H1 (cell line): ENCODE measurements at regions not wholly inside any gene's neighbourhood (a gene's known extent, or its start where the extent isn't known, plus 50 kb on each side); places are given as distances from the start of the nearest gene placed in this dataset.

Experiments
- BRCA1 ChIP-seq: IDR thresholded peaks from 2 replicates; pipeline ENCODE4 v1.6.1; 2012; ENCODE audit warnings: low read depth, low read length, improper control_type of control experiment
- RXRA ChIP-seq: IDR thresholded peaks from 2 replicates; pipeline ENCODE4 v1.6.1; 2011; ENCODE audit warnings: low read depth, mild to moderate bottlenecking, low read length, moderate library complexity; ENCODE audit not compliant: insufficient read depth
- USF2 ChIP-seq: IDR thresholded peaks from 2 replicates; pipeline ENCODE4 v1.6.1; 2011; ENCODE audit warnings: low read length, improper control_type of control experiment

DNA sequence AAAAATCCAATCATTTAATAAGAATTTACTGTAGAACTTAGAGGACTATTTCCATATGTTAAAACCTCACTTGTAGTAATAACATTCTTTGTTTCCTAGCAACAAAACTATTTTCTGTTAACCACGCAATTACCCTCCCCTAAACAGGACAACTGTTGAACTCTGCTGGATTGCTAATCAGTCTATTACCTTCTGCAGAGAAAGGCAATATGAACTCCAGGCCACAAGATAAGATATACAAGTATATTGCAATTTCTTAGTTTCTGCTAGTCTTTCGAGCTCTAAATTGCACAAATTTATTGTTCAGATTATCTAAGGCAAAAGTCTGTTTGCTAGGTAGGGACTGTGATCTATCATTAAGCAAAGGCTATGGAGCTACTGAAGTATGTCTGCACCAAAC, 920.1 kb upstream of the LRRN3 start (continued):
- TF ChIP-seq RXRA (no peak), USF2 (no peak), BRCA1 (no peak)
